ENCODE measurements at regions not wholly inside any gene's neighbourhood (a gene's known extent, or its start where the extent isn't known, plus 50 kb on each side); places are given as distances from the start of the nearest gene placed in this dataset.

DNA sequence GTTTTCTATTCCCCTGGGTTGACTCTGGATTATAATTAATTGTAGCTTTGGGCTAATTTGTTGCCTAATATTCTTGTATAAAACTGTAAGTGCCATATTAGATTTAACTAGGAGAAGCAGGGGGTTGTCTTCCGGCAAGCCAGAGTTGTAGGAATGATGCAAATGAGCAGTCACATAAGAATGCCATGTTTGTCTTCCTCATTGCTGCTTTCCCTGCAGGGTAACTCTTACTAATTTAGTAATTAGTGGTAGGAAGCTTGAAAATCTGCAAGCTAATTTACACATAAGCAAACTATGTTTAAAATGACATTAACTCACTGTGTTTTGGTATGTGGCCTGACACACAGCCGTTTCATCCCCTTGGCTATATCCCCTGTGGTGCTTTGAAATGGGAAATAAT lies 527.8 kb downstream of the KCTD16 start:
- TF ChIP-seq, protein P1, sequence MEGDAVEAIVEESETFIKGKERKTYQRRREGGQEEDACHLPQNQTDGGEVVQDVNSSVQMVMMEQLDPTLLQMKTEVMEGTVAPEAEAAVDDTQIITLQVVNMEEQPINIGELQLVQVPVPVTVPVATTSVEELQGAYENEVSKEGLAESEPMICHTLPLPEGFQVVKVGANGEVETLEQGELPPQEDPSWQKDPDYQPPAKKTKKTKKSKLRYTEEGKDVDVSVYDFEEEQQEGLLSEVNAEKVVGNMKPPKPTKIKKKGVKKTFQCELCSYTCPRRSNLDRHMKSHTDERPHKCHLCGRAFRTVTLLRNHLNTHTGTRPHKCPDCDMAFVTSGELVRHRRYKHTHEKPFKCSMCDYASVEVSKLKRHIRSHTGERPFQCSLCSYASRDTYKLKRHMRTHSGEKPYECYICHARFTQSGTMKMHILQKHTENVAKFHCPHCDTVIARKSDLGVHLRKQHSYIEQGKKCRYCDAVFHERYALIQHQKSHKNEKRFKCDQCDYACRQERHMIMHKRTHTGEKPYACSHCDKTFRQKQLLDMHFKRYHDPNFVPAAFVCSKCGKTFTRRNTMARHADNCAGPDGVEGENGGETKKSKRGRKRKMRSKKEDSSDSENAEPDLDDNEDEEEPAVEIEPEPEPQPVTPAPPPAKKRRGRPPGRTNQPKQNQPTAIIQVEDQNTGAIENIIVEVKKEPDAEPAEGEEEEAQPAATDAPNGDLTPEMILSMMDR (conservative IDR thresholded peaks at IDR 0.05) = no peak
- TF ChIP-seq EZH2 (IDR thresholded peaks at IDR 0.05; ENCODE audit: low read depth) = no peak
